ENCODE measurements at regions not wholly inside any gene's neighbourhood (a gene's known extent, or its start where the extent isn't known, plus 50 kb on each side); places are given as distances from the start of the nearest gene placed in this dataset.
"Not testable (repeated sequence)": the region's sequence is repeated elsewhere in the genome, so short reads cannot be mapped to it uniquely, and the experiment has no call there.

GRCh38 chr2:90004553-90004952 is 1313.1 kb downstream of the RPIA start:
- TF ChIP-seq CTCF, POLR2A (IDR thresholded peaks at IDR 0.05): not testable (repeated sequence)

Data from esophagus squamous epithelium (tissue), 4 donors.